GM12874 (cell line): ENCODE measurements at regions not wholly inside any gene's neighbourhood (a gene's known extent, or its start where the extent isn't known, plus 50 kb on each side); places are given as distances from the start of the nearest gene placed in this dataset.

Experiments
- CTCF ChIP-seq: IDR thresholded peaks from 2 replicates; pipeline ENCODE4 v1.5.1; 2011; ENCODE audit warnings: low read depth, mild to moderate bottlenecking, control low read depth, low read length, moderate library complexity; ENCODE audit not compliant: insufficient read depth

GRCh38 chr5:143498821-143499220 is 95.3 kb upstream of the NR3C1 start:
- no peak for TF ChIP-seq CTCF

- TF ChIP-seq CTCF = no peak
Observed at GRCh38 chr5:143497749-143498148, 94.3 kb upstream of the NR3C1 start.

- no peak for TF ChIP-seq CTCF
Observed at GRCh38 chr5:143496943-143497342, 93.5 kb upstream of the NR3C1 start.

GRCh38 chr5:143495821-143496275 is 92.4 kb upstream of the NR3C1 start:
- no peak for TF ChIP-seq CTCF

GRCh38 chr5:143495110-143495509 is 91.6 kb upstream of the NR3C1 start:
- TF ChIP-seq CTCF = no peak

- TF ChIP-seq CTCF = no peak
Observed at GRCh38 chr5:143494595-143494994, 91.1 kb upstream of the NR3C1 start.

- TF ChIP-seq CTCF = no peak
Observed at GRCh38 chr5:143494162-143494561, 90.7 kb upstream of the NR3C1 start.

- no peak for TF ChIP-seq CTCF
Observed at GRCh38 chr5:143492783-143493182, 89.3 kb upstream of the NR3C1 start.
